SK-N-SH (cell line): ENCODE measurements at regions not wholly inside any gene's neighbourhood (a gene's known extent, or its start where the extent isn't known, plus 50 kb on each side); places are given as distances from the start of the nearest gene placed in this dataset.

Experiments used
- CTCF ChIA-PET: fragments of 300-600, 350-600 bp; formaldehyde crosslinking; extraction: SDS; loops from one replicate; lab custom pipeline; 2021; lab: Yijun Ruan, JAX
- POLR2A ChIA-PET: fragments of 350-600 bp; sonication (Branson Sonifier 250); formaldehyde crosslinking; extraction: SDS; loops from one replicate; lab custom pipeline; 2020; ENCODE audit warnings: antibody characterized with exemption, inconsistent platforms; lab: Yijun Ruan, JAX
- DNase-seq: peaks from one replicate; pipeline ENCODE4 v3.0.0; 2012
- H2AFZ ChIP-seq: fragments of 200-600 bp; sonication (generic); 2 replicates; pipeline ENCODE4 v1.8.1; 2016; ENCODE audit warnings: antibody characterized with exemption, mild to moderate bottlenecking, low read depth
- H3F3A ChIP-seq: fragments of 200-600 bp; sonication (generic); replicated peaks from 2 replicates; pipeline ENCODE3; 2016; ENCODE audit warnings: antibody characterized with exemption, mild to moderate bottlenecking; ENCODE audit not compliant: insufficient read depth
- H3K27ac ChIP-seq, 2 experiments: fragments of 200-500 bp in 1 of 2; fragments of 200-600 bp in 1 of 2; sonication (Bioruptor generic) in 1 of 2; sonication (generic), shearing (Covaris generic) in 1 of 2; 2 replicates each; pipeline versions ENCODE4 v1.5.1 to v1.6.1; 2014 to 2016; ENCODE audit warnings: low read depth in 2 of 2, inconsistent platforms in 1 of 2, low read length in 1 of 2, mild to moderate bottlenecking in 1 of 2, mixed read lengths in 1 of 2
- H3K27me3 ChIP-seq: fragments of 200-600 bp; sonication (generic), shearing (Covaris generic); 2 replicates; pipeline ENCODE4 v1.6.1; 2016; ENCODE audit warnings: mixed run types; ENCODE audit not compliant: insufficient read depth
- H3K36me3 ChIP-seq, 2 experiments: fragments of 200-500 bp in 1 of 2; fragments of 200-600 bp in 1 of 2; sonication (Bioruptor generic) in 1 of 2; sonication (generic) in 1 of 2; replicated peaks in 1 of 2; 2 replicates each; pipeline versions ENCODE3 to v1.5.1; 2014 to 2016; ENCODE audit warnings: low read length in 1 of 2, mild to moderate bottlenecking in 1 of 2; ENCODE audit not compliant: insufficient read depth in 2 of 2, control insufficient read depth in 1 of 2
- H3K4me1 ChIP-seq, 2 experiments: fragments of 200-500 bp in 1 of 2; fragments of 200-600 bp in 1 of 2; sonication (Bioruptor generic) in 1 of 2; sonication (generic), shearing (Covaris generic) in 1 of 2; 2 replicates each; pipeline versions ENCODE4 v1.5.1 to v1.6.1; 2014 to 2016; ENCODE audit warnings: low read depth in 1 of 2, low read length in 1 of 2, mixed run types in 1 of 2; ENCODE audit not compliant: insufficient read depth in 2 of 2, control insufficient read depth in 1 of 2
- H3K4me2 ChIP-seq: fragments of 200-600 bp; sonication (generic), shearing (Covaris generic); 2 replicates; pipeline ENCODE4 v1.6.1; 2017; ENCODE audit warnings: mixed run types
- H3K4me3 ChIP-seq, 2 experiments: fragments of 200-500 bp in 1 of 2; fragments of 200-600 bp in 1 of 2; sonication (Bioruptor generic) in 1 of 2; sonication (generic), shearing (Covaris generic) in 1 of 2; 2 replicates each; pipeline versions ENCODE4 v1.5.1 to v1.8.1; 2014 to 2016; ENCODE audit warnings: low read depth in 2 of 2, inconsistent platforms in 1 of 2, low read length in 1 of 2, mild to moderate bottlenecking in 1 of 2, mixed read lengths in 1 of 2, moderate library complexity in 1 of 2
- H3K79me2 ChIP-seq: fragments of 200-600 bp; sonication (generic); 2 replicates; pipeline ENCODE4 v1.8.1; 2017; ENCODE audit warnings: mild to moderate bottlenecking; ENCODE audit not compliant: insufficient read depth
- H3K9ac ChIP-seq: fragments of 200-600 bp; sonication (generic); 2 replicates; pipeline ENCODE4 v1.6.1; 2017; ENCODE audit warnings: mixed run types
- H3K9me2 ChIP-seq: fragments of 200-600 bp; sonication (generic); 2 replicates; pipeline ENCODE4 v1.6.1; 2017; ENCODE audit warnings: mixed run types
- H3K9me3 ChIP-seq: fragments of 200-600 bp; sonication (generic); 2 replicates; pipeline ENCODE4 v1.6.1; 2017; ENCODE audit warnings: mixed run types, mild to moderate bottlenecking, moderate library complexity
- H4K20me1 ChIP-seq: fragments of 200-600 bp; sonication (generic); 2 replicates; pipeline ENCODE4 v1.6.1; 2017; ENCODE audit warnings: mild to moderate bottlenecking, mixed run types; ENCODE audit not compliant: insufficient read depth
- CHD2 ChIP-seq: fragments of 150-350 bp; IDR thresholded peaks from 2 replicates; pipeline ENCODE4 v1.6.1; 2018; ENCODE audit warnings: low read length; ENCODE audit not compliant: partially characterized antibody
- ELF1 ChIP-seq: IDR thresholded peaks from 2 replicates; pipeline ENCODE4 v1.4.0; 2012
- EP300 ChIP-seq, 2 experiments: IDR thresholded peaks; 2 replicates each; pipeline versions ENCODE4 v1.4.0 to v1.6.1; 2012; ENCODE audit warnings: borderline replicate concordance in 1 of 2, low read depth in 1 of 2, low read length in 1 of 2
- EZH2phosphoT487 ChIP-seq: fragments of 200-600 bp; sonication (generic); IDR thresholded peaks from 2 replicates; pipeline ENCODE4 v1.6.1; 2017; ENCODE audit warnings: low read depth, mixed run types, mild to moderate bottlenecking, antibody characterized with exemption, moderate library complexity, borderline replicate concordance
- FOXM1 ChIP-seq: IDR thresholded peaks from 2 replicates; pipeline ENCODE4 v1.4.0; 2012; ENCODE audit warnings: low read depth, mild to moderate bottlenecking
- MAX ChIP-seq: IDR thresholded peaks from 2 replicates; pipeline ENCODE4 v1.4.0; 2012; ENCODE audit warnings: low read depth
- MEF2A ChIP-seq: IDR thresholded peaks from 2 replicates; pipeline ENCODE4 v1.4.0; 2012; ENCODE audit warnings: low read depth, borderline replicate concordance
- MXI1 ChIP-seq: IDR thresholded peaks from 2 replicates; pipeline ENCODE4 v1.6.1; 2012; ENCODE audit warnings: mild to moderate bottlenecking, low read depth, low read length, improper control_type of control experiment
- NFIC ChIP-seq: IDR thresholded peaks from 2 replicates; pipeline ENCODE4 v1.4.0; 2012; ENCODE audit warnings: borderline replicate concordance
- NRF1 ChIP-seq: IDR thresholded peaks from 2 replicates; pipeline ENCODE4 v1.6.1; 2012; ENCODE audit warnings: low read depth, mild to moderate bottlenecking, low read length
- PBX3 ChIP-seq: IDR thresholded peaks from 2 replicates; pipeline ENCODE4; 2012
- POLR2AphosphoS5 ChIP-seq: IDR thresholded peaks from 2 replicates; pipeline ENCODE4 v1.6.1; 2012; ENCODE audit warnings: low read depth, low read length
- RCOR1 ChIP-seq: fragments of 150-350 bp; IDR thresholded peaks from 2 replicates; pipeline ENCODE4 v1.6.1; 2017; ENCODE audit warnings: antibody characterized with exemption, low read length
- RXRA ChIP-seq: IDR thresholded peaks from 2 replicates; pipeline ENCODE4 v1.4.0; 2012; ENCODE audit warnings: low read depth, mild to moderate bottlenecking, borderline replicate concordance
- SMC3 ChIP-seq: IDR thresholded peaks from 2 replicates; pipeline ENCODE4 v1.6.1; 2012; ENCODE audit warnings: low read depth, low read length, improper control_type of control experiment
- TCF12 ChIP-seq: IDR thresholded peaks from 2 replicates; pipeline ENCODE4 v1.4.0; 2012
- TEAD4 ChIP-seq: IDR thresholded peaks from 2 replicates; pipeline ENCODE4 v1.4.0; 2012; ENCODE audit warnings: mild to moderate bottlenecking, borderline replicate concordance; ENCODE audit not compliant: insufficient read depth
- YY1 ChIP-seq: IDR thresholded peaks from 2 replicates; pipeline ENCODE4 v1.4.0; 2012; ENCODE audit warnings: low read depth, mild to moderate bottlenecking
- WGBS: methylation state at CpG from one replicate; pipeline ENCODE4 v1.1.6; 2017; ENCODE audit warnings: low lambda C conversion rate; 5-methylcytosine and 5-hydroxymethylcytosine counted together
- TF ChIP-seq, protein P1 (sequence below): fragments of 150-350 bp; IDR thresholded peaks from 2 replicates; pipeline ENCODE4 v1.6.1; 2017; ENCODE audit warnings: antibody characterized with exemption, low read length, low read depth, borderline replicate concordance

- H3K4me1 ChIP-seq = no peaks in the 10 kb centered on the region
- no peaks in the 10 kb centered on the region for H3K36me3 ChIP-seq
- TF ChIP-seq POLR2AphosphoS5 (no peak), CHD2 (no peak), YY1 (no peak), RCOR1 (no peak)
- no peak overlapping the region for H3K4me2 ChIP-seq
- ChIA-PET CTCF (no interaction called here), POLR2A (interaction anchor here (0.6 kb wide), 1 partner anchor 69 kb away, joined by 4 read pairs; no protein-coding TSS in a partner anchor)
- no peaks in the 10 kb centered on the region for H3K79me2 ChIP-seq
- H3K9ac ChIP-seq = no peak overlapping the region
- WGBS = 69% methylated on average over 16 of the region's 28 CpGs
- H3K27ac ChIP-seq = no peak overlapping the region
- H3K9me2 ChIP-seq = no peaks in the 10 kb centered on the region
- H2AFZ ChIP-seq = no peak overlapping the region
- no peaks in the 10 kb centered on the region for H4K20me1 ChIP-seq
- DNase-seq = no peak
- no peaks in the 10 kb centered on the region for H3K27me3 ChIP-seq
- no peak overlapping the region for H3K4me3 ChIP-seq
- H3K9me3 ChIP-seq = no peaks in the 10 kb centered on the region
- H3F3A ChIP-seq = no peaks in the 10 kb centered on the region
Observed at GRCh38 chr1:170250531-170251276, 104.9 kb downstream of the NTMT2 start.

DNA sequence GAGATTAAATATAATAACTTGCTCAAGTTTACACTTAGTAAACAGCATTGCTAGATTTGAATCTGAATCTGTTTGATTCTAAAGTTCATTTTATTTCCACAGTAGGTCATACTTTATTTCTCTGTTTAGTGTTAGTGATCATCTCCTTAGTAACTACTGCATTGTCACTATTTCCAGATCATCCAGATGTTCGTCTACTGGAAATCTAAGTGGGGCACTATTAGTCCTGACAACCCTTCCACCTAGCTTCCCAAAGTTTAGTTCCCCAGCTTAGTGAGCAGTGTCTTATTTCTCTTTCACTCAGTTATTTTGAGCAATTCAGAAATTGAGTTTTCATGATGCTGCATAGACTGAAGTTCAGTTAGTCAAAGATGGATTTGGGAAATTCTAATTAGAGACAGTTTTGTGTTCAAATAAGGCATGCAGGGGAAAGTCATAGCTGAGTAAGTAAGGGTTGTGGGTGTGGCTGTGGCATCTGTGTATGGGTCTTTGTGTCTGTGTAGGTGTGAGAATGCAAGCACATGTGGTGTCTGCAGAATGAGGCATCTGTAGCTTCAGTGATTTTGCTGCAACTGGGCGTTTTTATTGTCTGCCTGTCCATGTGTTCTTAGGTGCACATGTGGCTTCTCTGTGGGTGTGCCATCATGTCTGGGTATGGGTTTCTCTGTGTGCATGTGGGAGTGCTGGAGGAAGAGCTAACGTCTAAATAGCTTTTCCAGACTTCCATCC lies 107.3 kb downstream of the NTMT2 start:
- H3K4me2 ChIP-seq = no peak overlapping the region
- H3K9ac ChIP-seq = no peak overlapping the region
- H3K4me1 ChIP-seq = no peaks in the 10 kb centered on the region
- CTCF ChIA-PET = interaction anchor here (0.6 kb wide), 1 partner anchor 110 kb away, joined by 3 read pairs; no protein-coding TSS in a partner anchor
- no peak overlapping the region for H3K27ac ChIP-seq
- H3K36me3 ChIP-seq = no peaks in the 10 kb centered on the region
- no peaks in the 10 kb centered on the region for H3K27me3 ChIP-seq
- H3K9me2 ChIP-seq = no peaks in the 10 kb centered on the region
- TF ChIP-seq ELF1 (no peak), NRF1 (no peak), MEF2A (no peak), MXI1 (no peak), PBX3 (no peak), RXRA (no peak), FOXM1 (no peak), SMC3 (no peak), RCOR1 (no peak), TEAD4 (no peak), EZH2phosphoT487 (no peak), TCF12 (no peak), EP300 (IDR thresholded peaks at IDR 0.05; ENCODE audit: borderline replicate concordance in 1 of 2, low read depth in 1 of 2, low read length in 1 of 2) (no peak), NFIC (no peak), MAX (no peak)
- TF ChIP-seq, protein P1, sequence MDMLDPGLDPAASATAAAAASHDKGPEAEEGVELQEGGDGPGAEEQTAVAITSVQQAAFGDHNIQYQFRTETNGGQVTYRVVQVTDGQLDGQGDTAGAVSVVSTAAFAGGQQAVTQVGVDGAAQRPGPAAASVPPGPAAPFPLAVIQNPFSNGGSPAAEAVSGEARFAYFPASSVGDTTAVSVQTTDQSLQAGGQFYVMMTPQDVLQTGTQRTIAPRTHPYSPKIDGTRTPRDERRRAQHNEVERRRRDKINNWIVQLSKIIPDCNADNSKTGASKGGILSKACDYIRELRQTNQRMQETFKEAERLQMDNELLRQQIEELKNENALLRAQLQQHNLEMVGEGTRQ = no peak
- H3K9me3 ChIP-seq = no peaks in the 10 kb centered on the region
- POLR2A ChIA-PET = no interaction called here
- no peaks in the 10 kb centered on the region for H3F3A ChIP-seq
- H4K20me1 ChIP-seq = no peaks in the 10 kb centered on the region
- 14% methylated on average over 3 of the region's 3 CpGs for WGBS
- no peak overlapping the region for H2AFZ ChIP-seq
- DNase-seq = no peak
- H3K4me3 ChIP-seq = no peak overlapping the region
- no peaks in the 10 kb centered on the region for H3K79me2 ChIP-seq
